Psoas muscle (tissue), 7 donors: ENCODE measurements at regions not wholly inside any gene's neighbourhood (a gene's known extent, or its start where the extent isn't known, plus 50 kb on each side); places are given as distances from the start of the nearest gene placed in this dataset.

ENCODE experiments used
- ATAC-seq, 4 donors: fragments of 200-7000 bp; cut with Tn5 transposase; one replicate each; pipeline ENCODE4 v1.9.1; 2020; ENCODE audit warnings: moderate library complexity in 3 of 4, mild to moderate bottlenecking in 2 of 4
- DNase-seq, 2 donors: peaks; one replicate each; pipeline ENCODE4 v3.0.0-alpha.2; 2020
- H3K27ac ChIP-seq: fragments of 200-600 bp; one replicate; pipeline ENCODE4 v1.8.0; 2022
- H3K27me3 ChIP-seq, 3 donors: fragments of 200-600 bp in 1 of 3; one replicate each; pipeline versions ENCODE4 v1.6.1 to v1.8.0; 2013 to 2022; ENCODE audit warnings: low read length in 2 of 3, mild to moderate bottlenecking in 2 of 3, moderate library complexity in 1 of 3; ENCODE audit not compliant: insufficient read depth in 3 of 3
- H3K36me3 ChIP-seq, 2 donors: fragments of 200-600 bp in 1 of 2; one replicate each; pipeline versions ENCODE4 v1.6.1 to v1.8.0; 2013 to 2022; ENCODE audit warnings: low read depth in 1 of 2, mild to moderate bottlenecking in 1 of 2, moderate library complexity in 1 of 2; ENCODE audit not compliant: insufficient read depth in 1 of 2
- H3K4me1 ChIP-seq: fragments of 200-600 bp; one replicate; pipeline ENCODE4 v1.8.0; 2022
- H3K4me3 ChIP-seq: fragments of 200-600 bp; one replicate; pipeline ENCODE4 v1.8.0; 2022; ENCODE audit warnings: mild to moderate bottlenecking
- H3K9me3 ChIP-seq: fragments of 200-600 bp; one replicate; pipeline ENCODE4 v1.8.0; 2022
- WGBS, 3 donors: extraction: QIAGEN DNeasy Blood & Tissue Kit; methylation state at CpG; one replicate each; pipeline versions ENCODE4 v1.1.6 to v1.1.7; 2013; 5-methylcytosine and 5-hydroxymethylcytosine counted together
- intact Hi-C, 2 donors: fragments of 100-400 bp; cut with DNase I; formaldehyde crosslinking; loops; one replicate each; pipeline versions ENCODE4 v1.11.0 to v1.14.2; 2022
- TF ChIP-seq, protein P1 (sequence below): fragments of 200-600 bp; IDR thresholded peaks from one replicate; pipeline ENCODE4 v1.8.0; 2022; ENCODE audit warnings: antibody characterized with exemption
- donor health status: healthy with polysubstance abuse.
- donor health status: DM: no; HTN: no; CAD: no; lungs with moderate emphysema.
- donor health status: Bipolar disorder and iron deficiency.
- donor health status: healthy.
- donor health status: DM: yes; HTN: yes; CAD: no.
- donor health status: DM: no; HTN: no; CAD: no.
- donor health status: DM: yes; HTN: yes; CAD: no.

DNA sequence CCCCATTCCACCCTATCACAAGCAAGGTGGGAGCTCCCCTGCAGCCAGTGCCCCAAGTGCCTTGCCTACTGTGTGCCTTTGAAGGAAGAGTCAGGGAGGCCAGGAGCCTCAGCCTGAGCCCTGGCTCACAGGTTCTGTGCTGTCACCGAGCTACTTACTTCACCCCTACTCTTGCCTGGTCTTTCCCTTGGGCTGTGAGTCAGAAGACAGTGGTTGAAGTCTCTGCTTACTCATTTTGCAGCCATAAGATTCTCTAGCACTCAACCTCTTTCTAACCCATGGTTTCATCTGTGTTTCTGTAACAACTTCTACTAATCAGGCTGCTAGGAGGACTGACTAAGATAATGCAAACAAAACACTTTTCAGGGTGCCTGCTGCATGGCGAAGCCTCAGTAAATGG, 114.5 kb downstream of the PLCE1 start:
- Histone ChIP-seq H3K27ac (no peak overlapping the region), H3K9me3 (no peaks in the 10 kb centered on the region), H3K4me1 (no peaks in the 10 kb centered on the region), H3K4me3 (no peak overlapping the region), H3K27me3 (no peaks in the 10 kb centered on the region), H3K36me3 (no peaks in the 10 kb centered on the region)
- intact Hi-C loops, result no loop called here
- WGBS, 3 donors, result 88 to 96% (median 91%) methylated on average over 2 of the region's 2 CpGs
- DNase-seq (no peak), ATAC-seq (no peak)
- TF ChIP-seq, protein P1, sequence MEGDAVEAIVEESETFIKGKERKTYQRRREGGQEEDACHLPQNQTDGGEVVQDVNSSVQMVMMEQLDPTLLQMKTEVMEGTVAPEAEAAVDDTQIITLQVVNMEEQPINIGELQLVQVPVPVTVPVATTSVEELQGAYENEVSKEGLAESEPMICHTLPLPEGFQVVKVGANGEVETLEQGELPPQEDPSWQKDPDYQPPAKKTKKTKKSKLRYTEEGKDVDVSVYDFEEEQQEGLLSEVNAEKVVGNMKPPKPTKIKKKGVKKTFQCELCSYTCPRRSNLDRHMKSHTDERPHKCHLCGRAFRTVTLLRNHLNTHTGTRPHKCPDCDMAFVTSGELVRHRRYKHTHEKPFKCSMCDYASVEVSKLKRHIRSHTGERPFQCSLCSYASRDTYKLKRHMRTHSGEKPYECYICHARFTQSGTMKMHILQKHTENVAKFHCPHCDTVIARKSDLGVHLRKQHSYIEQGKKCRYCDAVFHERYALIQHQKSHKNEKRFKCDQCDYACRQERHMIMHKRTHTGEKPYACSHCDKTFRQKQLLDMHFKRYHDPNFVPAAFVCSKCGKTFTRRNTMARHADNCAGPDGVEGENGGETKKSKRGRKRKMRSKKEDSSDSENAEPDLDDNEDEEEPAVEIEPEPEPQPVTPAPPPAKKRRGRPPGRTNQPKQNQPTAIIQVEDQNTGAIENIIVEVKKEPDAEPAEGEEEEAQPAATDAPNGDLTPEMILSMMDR, result no peak

GRCh38 chr10:94111367-94111766, 117.6 kb downstream of the PLCE1 start:
- no peak for DNase-seq
- intact Hi-C loops, result no loop called here
- Histone ChIP-seq H3K36me3 (no peaks in the 10 kb centered on the region), H3K27me3 (no peaks in the 10 kb centered on the region), H3K9me3 (no peaks in the 10 kb centered on the region), H3K4me3 (no peak overlapping the region), H3K27ac (no peak overlapping the region), H3K4me1 (no peaks in the 10 kb centered on the region)
- TF ChIP-seq, protein P1, result no peak
- 77 to 89% (median 84%) methylated on average over 2 of the region's 2 CpGs for WGBS, 3 donors
- no peak for ATAC-seq

GRCh38 chr10:94112321-94112720, 118.6 kb downstream of the PLCE1 start:
- no peak for DNase-seq
- H3K27ac ChIP-seq, result no peak overlapping the region
- ATAC-seq, result no peak
- no peaks in the 10 kb centered on the region for H3K27me3 ChIP-seq
- TF ChIP-seq, protein P1, result no peak
- no peaks in the 10 kb centered on the region for H3K4me1 ChIP-seq
- no peaks in the 10 kb centered on the region for H3K9me3 ChIP-seq
- 47 to 75% (median 51%) methylated on average over 2 of the region's 2 CpGs for WGBS, 3 donors
- H3K4me3 ChIP-seq, result no peak overlapping the region
- no peaks in the 10 kb centered on the region for H3K36me3 ChIP-seq
- intact Hi-C loops, result no loop called here

GRCh38 chr10:94115725-94116124, 122.0 kb downstream of the PLCE1 start:
- H3K27me3 ChIP-seq, result no peaks in the 10 kb centered on the region
- TF ChIP-seq, protein P1, result no peak
- peak in 2 of 4 donors; percentile 40 to 61 for ATAC-seq
- H3K27ac ChIP-seq, result no peak overlapping the region
- H3K36me3 ChIP-seq, result no peaks in the 10 kb centered on the region
- no peaks in the 10 kb centered on the region for H3K4me1 ChIP-seq
- intact Hi-C loops, result no loop called here
- DNase-seq, result no peak
- WGBS, 3 donors, result 84 to 92% (median 86%) methylated on average over 4 of the region's 4 CpGs
- H3K4me3 ChIP-seq, result no peak overlapping the region
- H3K9me3 ChIP-seq, result no peaks in the 10 kb centered on the region

GRCh38 chr10:94116848-94117247, 123.1 kb downstream of the PLCE1 start:
- H3K27me3 ChIP-seq, result no peaks in the 10 kb centered on the region
- ATAC-seq (no peak), DNase-seq (no peak)
- intact Hi-C loops, result no loop called here
- no peak overlapping the region for H3K27ac ChIP-seq
- H3K9me3 ChIP-seq, result no peaks in the 10 kb centered on the region
- no peaks in the 10 kb centered on the region for H3K36me3 ChIP-seq
- no peaks in the 10 kb centered on the region for H3K4me1 ChIP-seq
- TF ChIP-seq, protein P1, result no peak
- WGBS, 3 donors, result 75 to 88% (median 83%) methylated on average over 1 of the region's 1 CpG
- no peak overlapping the region for H3K4me3 ChIP-seq
